GM21423 (cell line): ENCODE measurements at regions not wholly inside any gene's neighbourhood (a gene's known extent, or its start where the extent isn't known, plus 50 kb on each side); places are given as distances from the start of the nearest gene placed in this dataset.

Experiments
- ATAC-seq: cut with Tn5 transposase; IDR thresholded peaks from one replicate; pipeline ENCODE4 v1.9.1; 2021; ENCODE audit warnings: mild to moderate bottlenecking, moderate library complexity; ENCODE audit not compliant: unreplicated experiment

DNA sequence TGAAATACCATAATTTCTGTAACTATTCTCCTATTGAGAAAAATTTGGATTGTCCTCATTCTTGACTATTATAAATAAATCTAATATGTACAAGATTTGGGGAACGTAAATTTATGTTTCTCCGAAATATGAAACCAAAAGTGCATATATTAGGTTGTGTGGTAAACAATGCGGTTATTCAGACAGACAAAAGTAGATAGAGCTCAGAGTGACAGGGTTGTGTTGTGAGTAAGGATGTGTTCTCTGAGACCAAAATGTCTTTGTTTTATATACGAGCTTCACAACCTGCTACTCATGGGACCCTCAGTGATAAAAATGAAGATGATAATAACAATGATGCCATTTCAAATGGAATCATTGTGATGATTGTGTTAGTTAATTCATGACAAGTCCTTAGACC lies 796.3 kb upstream of the SLC10A2 start:
- no peak for ATAC-seq

DNA sequence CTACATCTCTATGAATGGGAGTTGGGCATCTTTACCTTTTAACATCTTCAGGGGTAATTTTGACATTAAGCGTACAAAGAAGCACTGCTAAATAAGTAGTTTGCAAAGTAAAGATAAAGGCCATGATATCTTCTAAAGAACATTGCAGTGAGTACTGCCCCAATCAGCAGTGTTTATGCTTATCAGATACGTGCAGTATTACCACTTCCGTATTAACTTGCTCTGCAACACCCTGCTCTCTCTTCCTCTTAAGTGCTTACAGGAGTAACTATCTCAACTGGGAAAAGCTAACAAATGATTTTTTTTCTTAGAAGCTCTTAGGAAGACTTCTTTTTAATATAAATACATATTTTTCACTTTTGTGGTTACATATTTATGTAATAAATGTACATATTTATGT lies 793.7 kb upstream of the SLC10A2 start:
- no peak for ATAC-seq

DNA sequence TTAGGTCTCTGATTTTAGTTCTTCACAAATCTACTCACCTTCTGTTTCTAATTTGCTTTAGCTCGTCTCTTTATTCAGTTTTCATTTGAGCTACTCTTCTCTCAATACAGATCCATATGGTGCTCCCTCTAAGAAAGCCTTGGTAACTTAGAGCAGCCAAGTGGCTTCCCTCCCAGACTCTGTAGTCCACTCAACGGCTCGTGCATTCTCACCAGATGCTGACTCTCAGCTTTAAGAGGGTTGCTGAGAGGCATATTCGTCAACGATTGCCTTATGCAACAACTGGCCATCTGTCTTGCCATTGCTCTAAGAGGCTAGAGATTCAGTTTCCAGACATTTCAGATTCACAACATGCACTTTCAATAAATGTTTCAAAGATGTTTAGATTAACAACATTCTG lies 785.8 kb upstream of the SLC10A2 start:
- ATAC-seq = no peak

DNA sequence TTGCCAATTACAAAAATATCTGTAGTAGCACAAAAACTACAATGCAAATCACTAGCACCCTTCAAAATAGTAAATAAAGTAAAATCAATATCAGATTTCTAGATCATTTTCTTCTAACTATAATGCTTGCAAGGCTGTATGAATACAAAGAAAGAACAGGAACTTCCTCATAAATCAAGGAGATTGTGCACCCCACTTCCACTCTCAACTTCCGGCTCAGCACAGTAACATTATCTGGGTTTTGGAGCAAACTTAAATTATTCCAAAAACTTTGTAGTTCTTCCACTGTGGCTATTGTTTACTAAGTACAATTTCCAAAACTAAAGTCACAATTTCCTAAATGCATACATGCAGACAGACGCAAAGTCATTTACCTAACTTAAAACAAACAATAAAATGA lies 778.3 kb upstream of the SLC10A2 start:
- no peak for ATAC-seq

DNA sequence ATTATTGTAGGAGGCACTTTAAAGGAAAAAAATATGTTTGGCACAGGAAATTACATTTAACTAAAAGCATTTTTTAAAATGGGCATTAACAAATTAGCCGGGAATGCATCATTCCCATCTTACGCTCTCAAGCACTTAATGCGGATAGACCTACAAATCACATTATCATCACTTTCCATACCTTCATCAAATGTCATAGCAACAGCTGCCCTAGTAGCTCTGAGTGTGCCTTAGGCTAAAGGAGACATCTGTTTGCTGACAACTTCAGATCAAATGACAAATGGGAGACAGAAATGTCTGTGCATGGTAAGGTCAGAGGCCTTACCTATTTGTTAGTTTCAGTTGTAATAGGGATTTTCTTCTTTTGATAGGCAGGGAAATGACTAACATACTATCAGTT lies 773.2 kb upstream of the SLC10A2 start:
- ATAC-seq = no peak

DNA sequence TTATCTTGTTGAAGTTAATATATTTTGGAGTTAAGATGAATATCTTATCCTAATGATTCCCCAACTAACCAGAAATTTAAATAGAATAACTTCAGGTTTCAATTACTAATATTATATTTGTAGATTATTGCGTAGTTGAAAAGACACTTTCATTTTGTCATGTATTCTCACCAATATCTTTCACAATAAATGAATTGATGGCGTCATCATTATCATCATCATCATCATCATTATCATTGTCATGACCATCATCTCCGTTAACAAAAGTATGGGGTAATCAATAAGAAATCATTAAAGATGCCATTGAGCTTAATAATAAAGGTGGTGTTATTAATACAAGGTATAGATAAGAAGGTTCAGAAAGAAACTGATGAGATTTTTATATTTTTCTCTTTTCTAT lies 768.8 kb upstream of the SLC10A2 start:
- ATAC-seq = no peak

DNA sequence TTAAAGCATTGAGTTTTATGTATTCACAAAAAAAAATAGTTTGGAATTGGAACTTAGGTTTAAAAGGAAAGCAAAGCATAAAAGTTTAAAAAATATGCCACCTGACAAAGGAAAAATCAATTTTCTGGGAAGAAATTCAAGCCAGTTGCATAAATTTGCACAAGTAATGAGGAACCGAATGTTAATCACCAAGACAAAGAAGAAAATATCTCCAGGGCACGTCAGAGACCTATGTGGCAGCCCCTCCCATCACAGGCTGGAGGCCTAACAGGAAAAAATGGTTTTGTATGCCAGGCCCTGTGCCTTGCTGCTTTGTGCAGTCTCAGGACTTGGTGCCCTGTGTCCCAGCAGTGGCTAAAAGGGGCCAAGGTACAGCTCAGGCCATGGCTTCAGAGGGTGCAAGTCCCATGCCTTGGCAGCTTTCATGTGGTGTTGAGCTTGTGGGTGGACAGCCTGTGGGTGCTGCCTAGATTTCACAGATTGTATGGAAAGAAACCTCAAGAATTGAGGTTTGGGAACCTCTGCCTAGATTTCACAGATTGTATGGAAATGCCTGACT lies 767.2 kb upstream of the SLC10A2 start:
- no peak for ATAC-seq

DNA sequence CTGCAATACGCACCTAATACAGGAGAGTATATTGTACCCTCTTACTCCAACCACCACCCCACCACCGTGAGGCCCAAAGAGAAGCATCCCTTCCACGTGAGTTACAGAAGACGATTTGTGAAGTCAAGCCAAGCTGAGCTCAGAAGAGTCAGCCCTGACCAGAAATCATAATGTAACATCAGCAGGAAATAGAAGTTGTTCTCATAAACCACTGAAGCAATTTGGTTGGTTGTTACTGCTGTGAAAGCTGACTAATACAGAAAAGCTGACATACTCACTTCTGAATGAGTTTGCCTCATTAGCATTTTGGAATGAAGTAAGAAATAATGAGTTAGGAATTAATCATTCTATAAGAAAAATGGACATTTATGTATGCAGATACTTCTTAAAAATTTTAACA lies 749.4 kb upstream of the SLC10A2 start:
- no peak for ATAC-seq

DNA sequence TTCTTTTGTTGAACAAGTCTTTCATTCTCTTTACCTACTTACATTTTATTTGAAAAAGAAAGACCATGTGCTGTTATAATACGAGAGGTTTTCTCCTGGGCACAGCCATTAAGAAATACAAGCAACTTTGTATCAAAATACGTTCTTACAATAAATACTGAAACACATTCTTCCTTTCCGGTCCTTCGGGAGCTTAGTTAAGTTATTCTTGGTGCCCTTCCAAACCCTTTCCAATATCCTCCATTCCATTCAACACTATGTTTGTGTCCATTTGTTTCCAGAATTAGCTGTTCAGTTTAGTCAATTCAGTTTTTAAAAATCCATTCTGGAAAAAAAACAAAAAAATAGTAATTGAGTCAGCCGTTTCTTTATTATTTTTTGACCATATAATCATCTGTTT lies 746.8 kb upstream of the SLC10A2 start:
- ATAC-seq = no peak

DNA sequence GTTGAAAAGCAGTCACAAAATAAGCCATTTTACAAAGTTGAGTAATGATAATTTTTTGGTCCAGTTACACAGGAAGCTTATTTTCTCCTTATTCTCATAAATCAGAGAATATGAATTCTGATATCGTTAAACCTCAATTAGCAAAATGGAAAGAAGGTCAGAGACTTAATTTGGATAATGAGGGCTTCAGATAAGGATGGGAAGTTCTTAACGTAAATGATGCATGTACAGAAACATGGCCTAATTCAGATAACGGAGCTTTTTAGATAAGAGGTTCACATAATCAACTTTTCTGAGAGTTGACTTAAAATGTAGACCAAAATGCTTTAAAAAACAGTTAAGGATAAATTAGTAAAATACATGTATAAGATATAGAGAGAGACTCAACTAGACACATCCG lies 746.3 kb upstream of the SLC10A2 start:
- ATAC-seq = no peak

DNA sequence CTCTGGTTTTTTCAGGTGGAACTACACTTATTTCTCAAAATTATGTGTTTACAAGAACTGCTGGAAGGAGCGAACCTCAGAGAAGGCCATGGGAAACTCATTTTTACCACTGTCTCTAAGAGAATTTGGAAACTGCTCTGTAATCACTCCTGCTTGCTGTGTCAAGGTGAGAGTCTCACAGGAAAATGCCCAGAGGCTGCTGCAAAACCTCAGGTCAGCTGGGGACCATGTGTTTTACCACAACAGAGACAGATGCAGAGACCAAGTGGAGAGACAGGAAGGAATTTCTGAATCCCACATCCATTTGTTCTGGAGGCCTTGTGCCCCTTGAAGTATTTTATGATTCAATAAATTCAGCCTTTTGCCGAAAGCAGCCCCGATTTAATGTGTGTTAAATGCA lies 743.8 kb upstream of the SLC10A2 start:
- no peak for ATAC-seq

DNA sequence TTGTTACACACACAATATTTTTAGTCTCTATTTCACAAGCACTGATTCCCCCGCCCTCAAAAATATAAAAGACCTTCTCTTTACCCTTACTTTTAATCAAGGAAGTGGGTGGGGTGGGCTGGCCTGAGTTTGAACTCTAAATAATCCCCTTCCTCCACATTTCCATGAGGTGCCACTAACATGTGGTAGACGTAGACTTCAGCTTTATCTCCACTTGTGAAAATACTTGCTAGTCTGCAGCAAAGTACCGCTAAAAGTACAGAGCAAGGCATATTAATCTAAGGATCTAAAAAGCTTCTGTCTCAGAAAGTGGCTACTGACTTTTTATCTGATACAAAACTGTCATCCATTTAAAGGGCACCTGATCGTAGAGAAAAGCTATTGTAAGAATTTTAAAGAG lies 739.6 kb upstream of the SLC10A2 start:
- ATAC-seq = no peak

DNA sequence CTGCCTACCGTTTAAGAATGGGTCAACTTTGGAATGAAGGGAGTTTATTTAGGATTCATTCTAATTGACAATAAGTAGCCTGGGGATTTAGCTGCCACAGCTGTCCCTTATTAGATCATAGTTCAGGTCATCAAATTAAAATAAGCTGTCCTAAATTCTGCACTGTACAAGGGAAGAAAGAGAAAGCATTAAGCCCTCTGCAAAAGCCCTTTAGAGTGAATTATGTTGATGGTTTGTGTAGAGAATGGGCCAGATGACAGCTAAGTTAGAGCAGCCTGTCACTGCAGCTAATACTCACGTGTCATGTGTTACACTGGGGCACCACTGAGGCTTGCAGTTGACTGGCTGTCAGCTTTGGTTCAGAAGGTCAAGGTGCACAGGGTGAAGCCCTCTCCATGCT lies 737.1 kb upstream of the SLC10A2 start:
- ATAC-seq = no peak

DNA sequence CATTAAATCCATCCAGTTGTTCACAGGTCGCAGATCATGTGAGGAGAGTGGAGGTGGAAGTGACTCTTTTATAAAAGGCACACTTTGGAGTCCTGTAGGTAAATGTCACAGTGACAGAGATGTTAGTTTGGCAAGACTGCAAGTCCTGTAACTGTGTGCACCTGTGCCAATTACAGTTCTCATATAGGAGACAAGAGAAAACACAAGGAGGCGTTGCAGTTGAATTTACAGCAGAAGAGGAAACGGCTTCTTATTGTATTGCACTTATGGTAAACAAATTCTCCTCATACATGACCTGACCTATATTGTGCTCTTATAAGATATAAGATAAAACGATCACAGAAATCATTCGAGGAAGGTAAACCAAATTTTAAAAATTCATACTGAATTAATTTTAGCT lies 732.8 kb upstream of the SLC10A2 start:
- ATAC-seq = no peak

DNA sequence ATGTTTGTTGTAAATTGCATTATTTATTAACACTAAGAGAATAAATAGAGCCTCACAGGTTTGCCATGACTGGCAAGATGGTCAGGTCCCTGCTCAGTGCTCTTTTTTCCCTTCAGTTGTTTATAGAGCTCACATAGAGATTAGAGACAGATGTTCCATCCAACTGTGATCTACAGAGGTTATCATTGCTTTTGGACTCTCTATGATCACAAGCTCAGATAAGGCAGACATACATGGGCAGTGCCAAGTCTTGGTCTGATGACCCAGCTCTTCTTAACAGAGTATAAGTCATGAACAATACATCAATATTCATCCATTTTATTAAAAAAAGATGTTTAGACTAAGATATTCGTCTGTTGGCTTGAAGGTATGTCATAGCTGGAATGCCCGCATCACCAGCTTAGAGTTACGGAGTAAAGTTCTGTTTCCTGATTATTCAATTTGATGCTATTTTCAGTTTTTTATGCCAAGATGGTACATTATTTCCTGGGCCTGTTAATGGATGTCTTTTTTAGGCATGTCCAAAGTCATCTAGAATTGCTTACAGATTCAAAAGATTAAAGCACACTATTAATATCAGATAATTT lies 729.8 kb upstream of the SLC10A2 start:
- ATAC-seq = no peak

DNA sequence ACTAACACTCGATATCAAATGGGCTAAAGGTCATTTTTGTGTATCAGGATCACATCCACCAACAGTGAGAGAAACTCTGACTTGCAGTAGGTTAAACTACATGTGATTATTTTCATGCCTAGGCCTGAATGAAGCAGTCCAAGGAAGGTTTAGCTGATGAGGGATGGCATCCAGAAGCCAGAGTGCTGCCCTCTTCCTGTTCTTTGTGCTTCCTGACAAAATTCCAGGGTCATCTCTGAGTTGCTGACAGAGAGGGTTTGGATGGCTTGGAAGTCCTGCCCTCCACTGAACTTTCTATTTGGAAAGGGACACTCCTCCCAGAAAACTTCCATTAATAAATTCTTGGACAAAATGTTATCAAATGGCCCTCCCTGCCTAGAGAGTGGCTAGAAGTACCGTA lies 728.3 kb upstream of the SLC10A2 start:
- ATAC-seq = no peak

DNA sequence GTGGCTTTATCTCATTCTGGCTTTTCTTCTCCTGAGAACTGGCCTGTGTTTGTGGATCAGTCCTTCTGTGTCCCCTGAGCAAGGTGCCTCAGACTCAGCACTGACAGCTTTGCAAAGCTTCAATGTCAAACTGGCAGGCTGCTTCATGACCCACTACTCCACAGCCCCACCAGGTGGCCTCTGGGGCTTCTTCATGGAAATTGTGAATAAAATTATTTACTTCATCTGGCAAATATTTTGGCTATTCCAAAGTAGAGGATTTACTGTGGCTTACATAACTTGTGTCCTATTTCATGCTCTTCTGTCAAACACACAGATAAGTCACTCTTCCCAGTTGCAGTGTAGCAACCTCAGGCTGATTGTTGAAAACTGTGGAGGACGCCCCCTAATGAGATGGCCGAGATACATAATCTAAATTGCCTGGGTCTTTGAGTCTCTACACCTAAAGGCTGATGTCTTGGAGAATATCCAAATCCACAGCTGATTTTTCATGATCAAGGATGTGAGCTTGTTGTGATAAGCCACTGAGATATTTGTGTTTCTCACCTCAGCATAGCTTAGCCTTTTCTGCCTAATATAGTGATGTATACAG lies 721.9 kb upstream of the SLC10A2 start:
- no peak for ATAC-seq

DNA sequence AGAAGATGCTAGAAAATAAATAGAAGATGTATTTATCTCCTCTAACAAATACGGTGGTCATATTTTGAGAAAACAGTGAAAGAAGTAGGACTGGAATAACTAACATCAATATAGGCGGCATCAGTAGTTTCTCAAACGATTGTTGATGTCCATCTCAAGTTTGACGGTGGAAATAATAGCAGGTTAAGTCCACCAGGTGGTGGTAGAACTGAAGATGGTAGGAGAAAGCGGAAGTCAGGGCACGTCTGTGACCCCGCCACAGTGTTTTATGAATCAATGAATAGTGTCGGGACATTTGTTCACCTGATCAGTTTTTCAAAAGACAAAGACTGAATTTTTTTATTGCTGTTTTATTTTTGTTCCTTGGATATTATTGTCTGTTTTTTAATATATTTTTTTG lies 706.4 kb upstream of the SLC10A2 start:
- ATAC-seq = no peak

DNA sequence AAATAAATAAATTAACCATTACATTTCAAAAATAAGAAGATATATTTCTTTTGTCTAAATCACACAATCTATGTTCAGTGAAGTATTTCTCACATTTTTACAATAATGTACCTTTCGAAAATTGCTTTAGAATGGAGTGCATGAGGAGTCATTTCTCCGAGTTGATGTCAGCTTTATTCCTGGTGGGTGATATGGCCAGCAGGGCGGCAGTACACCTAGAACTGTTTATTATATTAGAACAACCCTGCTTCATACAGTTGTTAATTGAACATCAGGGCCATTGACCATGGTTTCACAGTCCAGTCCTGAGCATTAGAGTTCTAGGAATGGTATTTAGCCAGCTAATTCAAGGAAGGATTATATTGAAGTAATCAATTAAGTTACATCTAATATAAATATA lies 696.3 kb upstream of the SLC10A2 start:
- no peak for ATAC-seq

DNA sequence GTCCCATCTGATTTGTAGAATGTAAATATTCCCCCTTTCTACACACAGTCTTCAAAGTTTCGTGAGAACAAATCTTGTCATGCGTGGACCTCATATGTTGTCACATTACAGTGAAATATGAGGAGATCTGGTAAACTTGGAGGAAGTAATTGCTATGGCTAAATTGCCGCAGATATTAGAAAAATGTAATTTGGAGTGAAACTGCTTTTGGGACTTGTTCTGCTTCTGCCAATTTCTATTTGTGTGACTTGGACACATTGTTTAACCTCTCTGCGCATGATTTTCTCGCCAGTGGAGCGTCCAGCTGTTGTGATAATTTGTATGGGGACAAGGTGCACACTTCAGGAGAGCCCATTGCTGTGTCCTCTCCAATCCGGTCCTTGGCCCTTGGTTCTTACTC lies 693.1 kb upstream of the SLC10A2 start:
- no peak for ATAC-seq

DNA sequence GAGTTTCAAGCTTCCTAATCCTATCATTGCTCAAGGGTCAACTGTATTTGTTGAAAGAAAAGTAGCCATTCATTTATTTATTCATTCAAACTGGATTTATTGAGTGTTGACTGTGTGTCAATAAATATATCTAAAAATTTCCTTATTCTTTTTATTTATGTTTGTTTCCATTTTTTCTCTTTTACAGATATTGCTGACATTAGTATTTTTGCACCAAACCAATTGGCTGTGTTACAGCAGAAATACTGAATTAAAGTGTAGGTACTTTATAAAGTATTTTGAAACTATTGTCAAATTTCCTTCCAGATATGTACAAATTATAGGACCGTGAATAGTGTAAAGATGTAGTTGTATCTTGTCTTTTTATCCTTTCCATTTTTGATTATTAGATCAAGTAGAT lies 692.0 kb upstream of the SLC10A2 start:
- ATAC-seq = no peak

DNA sequence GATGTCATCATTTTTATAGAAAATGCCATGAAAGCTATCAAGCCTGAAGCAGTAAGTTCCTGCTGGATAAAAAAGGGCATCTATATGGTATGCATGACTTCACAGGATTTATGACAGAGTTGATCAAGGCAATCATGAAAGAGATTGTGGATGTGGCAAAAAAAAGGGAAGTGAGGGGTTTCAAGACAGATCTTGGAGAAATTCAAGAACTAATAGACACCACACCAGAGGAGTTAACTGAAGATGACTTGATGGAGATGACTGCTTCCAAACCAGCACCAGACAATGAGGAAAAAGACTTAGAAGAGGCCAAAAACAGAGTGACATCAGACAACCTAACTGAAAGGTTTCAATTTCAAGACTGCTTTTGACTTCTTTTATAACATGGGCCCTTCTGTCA lies 691.1 kb upstream of the SLC10A2 start:
- no peak for ATAC-seq

DNA sequence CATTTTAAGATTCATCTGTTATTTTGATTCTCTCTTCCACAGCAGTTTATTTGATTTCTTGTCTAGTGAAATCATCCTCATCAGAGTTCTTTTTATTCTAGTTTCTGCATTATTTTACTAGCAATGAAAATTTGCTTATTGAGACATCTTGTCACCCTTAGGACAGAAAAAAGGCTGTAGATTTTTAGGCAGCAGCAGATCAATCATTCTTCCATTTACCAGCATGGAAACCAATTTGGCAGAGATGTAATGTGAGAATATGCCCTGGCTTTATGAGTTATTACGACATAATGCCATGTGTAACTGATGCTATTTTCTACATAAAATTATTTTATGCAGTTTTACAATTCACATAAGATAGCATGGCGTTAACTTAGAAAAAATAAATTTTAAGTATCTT lies 688.6 kb upstream of the SLC10A2 start:
- no peak for ATAC-seq
